Naive thymus-derived CD4-positive, alpha-beta T cell (primary cell): ENCODE measurements at regions not wholly inside any gene's neighbourhood (a gene's known extent, or its start where the extent isn't known, plus 50 kb on each side); places are given as distances from the start of the nearest gene placed in this dataset.
A peak's percentile ranks its signal among the peaks of the same experiment; 100 is the strongest.

Experiments used
- ATAC-seq: fragments of 150-1000 bp; cut with Tn5 transposase; 2 replicates; pipeline ENCODE4 v1.10.0; 2021; ENCODE audit warnings: mild to moderate bottlenecking, moderate library complexity
- CTCF ChIA-PET: fragments of 350-600 bp; sonication (Branson Sonifier 250); formaldehyde crosslinking; loops from one replicate; lab custom pipeline; 2021; ENCODE audit warnings: antibody characterized with exemption; lab: Charles Lee
- POLR2A ChIA-PET: fragments of 350-600 bp; sonication (Branson Sonifier 250); formaldehyde crosslinking; loops from one replicate; lab custom pipeline; 2021; ENCODE audit warnings: antibody characterized with exemption, inconsistent platforms; lab: Charles Lee
- DNase-seq, 9 donors: peaks; one replicate each; pipeline versions ENCODE4 v3.0.0 to v3.0.0-alpha.2; 2020 to 2022; ENCODE audit warnings: mixed read lengths in 1 of 9
- H3K27ac ChIP-seq: one replicate; pipeline ENCODE4 v1.7.0; 2013; ENCODE audit warnings: mild to moderate bottlenecking, low read depth, low read length, moderate library complexity
- H3K27me3 ChIP-seq, 2 donors: one replicate each; pipeline ENCODE4 v1.7.0; 2013; ENCODE audit warnings: low read length in 2 of 2, mild to moderate bottlenecking in 2 of 2, moderate library complexity in 2 of 2; ENCODE audit not compliant: control insufficient read depth in 2 of 2, insufficient read depth in 2 of 2
- H3K36me3 ChIP-seq, 3 experiments: 1 replicate in 2 of 3; 2 replicates in 1 of 3; pipeline ENCODE4 v1.7.0; 2013; ENCODE audit warnings: low read length in 3 of 3, mild to moderate bottlenecking in 3 of 3, moderate library complexity in 1 of 3; ENCODE audit not compliant: insufficient read depth in 3 of 3, control insufficient read depth in 2 of 3
- H3K4me1 ChIP-seq, 2 donors: one replicate each; pipeline ENCODE4 v1.7.0; 2013; ENCODE audit warnings: low read length in 2 of 2, mild to moderate bottlenecking in 2 of 2, moderate library complexity in 1 of 2; ENCODE audit not compliant: control insufficient read depth in 2 of 2, insufficient read depth in 2 of 2
- H3K4me3 ChIP-seq: 2 replicates; pipeline ENCODE4 v1.7.0; 2013; ENCODE audit warnings: mild to moderate bottlenecking, low read length
- H3K9me3 ChIP-seq, 3 experiments: 1 replicate in 2 of 3; 2 replicates in 1 of 3; pipeline ENCODE4 v1.7.0; 2013; ENCODE audit warnings: low read length in 3 of 3; ENCODE audit not compliant: control insufficient read depth in 2 of 3
- H3K27ac Mint-ChIP-seq, 9 donors: one replicate each; pipeline ENCODE4 v1.8.0; 2020 to 2022; ENCODE audit warnings: mixed read lengths in 9 of 9, mild to moderate bottlenecking in 8 of 9, moderate library complexity in 5 of 9, inconsistent platforms in 2 of 9
- H3K27me3 Mint-ChIP-seq, 5 donors: one replicate each; pipeline ENCODE4 v1.8.0; 2021 to 2022; ENCODE audit warnings: mixed read lengths in 5 of 5, mild to moderate bottlenecking in 1 of 5
- H3K36me3 Mint-ChIP-seq, 5 donors: one replicate each; pipeline ENCODE4 v1.8.0; 2020 to 2022; ENCODE audit warnings: mixed read lengths in 5 of 5, mild to moderate bottlenecking in 3 of 5, inconsistent platforms in 1 of 5
- H3K4me1 Mint-ChIP-seq, 7 donors: one replicate each; pipeline ENCODE4 v1.8.0; 2020 to 2022; ENCODE audit warnings: mixed read lengths in 7 of 7, mild to moderate bottlenecking in 3 of 7, inconsistent platforms in 1 of 7
- H3K4me3 Mint-ChIP-seq, 10 donors: one replicate each; pipeline ENCODE4 v1.8.0; 2020 to 2022; ENCODE audit warnings: mild to moderate bottlenecking in 10 of 10, mixed read lengths in 10 of 10, moderate library complexity in 6 of 10, inconsistent platforms in 2 of 10
- H3K9me3 Mint-ChIP-seq, 11 donors: one replicate each; pipeline ENCODE4 v1.8.0; 2020 to 2022; ENCODE audit warnings: mixed read lengths in 11 of 11, mild to moderate bottlenecking in 4 of 11, inconsistent platforms in 1 of 11, moderate library complexity in 1 of 11
- intact Hi-C, 2 donors: fragments of 100-400 bp; cut with micrococcal nuclease; formaldehyde crosslinking; loops; one replicate each; pipeline ENCODE4 v1.15.1; 2023

DNA sequence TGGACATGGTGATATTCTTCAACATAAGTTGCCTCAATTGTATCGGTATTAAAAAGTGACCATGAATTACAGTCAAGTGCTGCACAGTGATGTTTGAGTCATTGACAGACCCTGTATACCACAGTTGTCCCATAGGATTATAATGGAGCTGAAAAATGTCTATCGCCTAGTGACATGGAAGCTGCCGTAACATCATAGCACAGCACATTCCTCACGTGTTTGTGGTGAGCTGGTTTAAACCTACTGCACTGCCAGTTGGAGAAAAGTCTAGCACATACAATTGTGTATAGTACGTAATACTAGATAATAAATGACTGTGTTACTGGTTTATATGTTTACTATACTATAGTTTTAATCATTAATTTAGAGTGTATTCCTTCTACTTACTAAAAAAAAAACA, 150.2 kb downstream of the CDH26 start:
- H3K4me1 ChIP-seq = no peaks in the 10 kb centered on the region

DNA sequence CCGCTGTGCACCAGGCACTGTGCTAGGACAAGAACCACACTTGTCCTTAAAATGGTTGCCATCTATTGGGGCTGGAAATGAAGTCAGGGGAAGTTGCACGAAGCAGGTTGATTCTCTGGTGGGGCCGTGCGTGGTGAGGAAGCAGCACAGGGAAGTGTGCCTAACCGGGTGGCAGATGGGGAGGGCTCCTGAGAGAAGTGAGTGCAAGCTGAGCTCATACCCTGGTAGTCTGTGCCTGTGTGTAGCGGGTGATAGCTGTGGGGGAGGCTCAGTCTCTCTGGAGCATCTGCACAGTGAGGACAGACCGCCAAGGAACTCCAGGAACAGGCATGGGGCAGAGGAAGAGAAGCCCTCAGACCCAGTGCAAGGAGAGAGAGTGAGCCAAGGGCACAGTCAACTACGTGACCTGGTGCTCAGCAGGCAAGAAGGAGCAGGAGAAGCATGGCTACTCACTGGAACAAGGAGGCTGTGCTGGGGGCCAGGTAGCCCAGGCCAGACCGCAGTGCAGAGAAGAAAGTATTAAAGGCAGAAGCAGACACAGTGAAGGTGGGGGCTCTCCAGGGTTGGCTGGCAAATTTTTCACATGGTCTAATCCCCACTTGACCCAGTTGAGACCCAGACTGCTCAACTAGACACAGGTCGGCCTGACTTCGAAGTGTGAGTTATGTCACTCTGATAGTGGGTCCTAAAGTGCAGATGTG, 155.0 kb downstream of the CDH26 start:
- no peak overlapping the region for H3K4me3 ChIP-seq
- DNase-seq = no peak
- H3K36me3 ChIP-seq = no peaks in the 10 kb centered on the region
- peaks cover 0 to 14% (median 4%) of the 10 kb centered on the region in 7 donors for H3K4me1 Mint-ChIP-seq
- H3K9me3 ChIP-seq = no peaks in the 10 kb centered on the region
- intact Hi-C loops = no loop called here
- no peaks in the 10 kb centered on the region for H3K4me1 ChIP-seq
- no peaks in the 10 kb centered on the region for H3K36me3 Mint-ChIP-seq
- H3K27ac ChIP-seq = no peak overlapping the region
- H3K27me3 ChIP-seq = no peaks in the 10 kb centered on the region
- H3K9me3 Mint-ChIP-seq = no peaks in the 10 kb centered on the region
- ChIA-PET CTCF (no interaction called here), POLR2A (no interaction called here)
- H3K4me3 Mint-ChIP-seq = no peak overlapping the region
- peak; percentile 62 for ATAC-seq
- H3K27ac Mint-ChIP-seq = no peak overlapping the region
- H3K27me3 Mint-ChIP-seq = peaks cover 0 to 9% (median 4%) of the 10 kb centered on the region in 5 donors

More for the DNA sequence above, 150.2 kb downstream of the CDH26 start:
- no peak for ATAC-seq
- Mint-ChIP-seq H3K36me3 (no peaks in the 10 kb centered on the region), H3K27me3 (no peaks in the 10 kb centered on the region), H3K27ac (no peak overlapping the region), H3K4me1 (peaks cover 0 to 11% (median 0%) of the 10 kb centered on the region in 7 donors), H3K4me3 (no peak overlapping the region), H3K9me3 (no peaks in the 10 kb centered on the region)
- Histone ChIP-seq H3K27me3 (no peaks in the 10 kb centered on the region), H3K9me3 (no peaks in the 10 kb centered on the region), H3K27ac (no peak overlapping the region), H3K36me3 (no peaks in the 10 kb centered on the region), H3K4me3 (no peak overlapping the region)
- DNase-seq = no peak
- CTCF ChIA-PET = no interaction called here
- POLR2A ChIA-PET = no interaction called here
- intact Hi-C loops = no loop called here

DNA sequence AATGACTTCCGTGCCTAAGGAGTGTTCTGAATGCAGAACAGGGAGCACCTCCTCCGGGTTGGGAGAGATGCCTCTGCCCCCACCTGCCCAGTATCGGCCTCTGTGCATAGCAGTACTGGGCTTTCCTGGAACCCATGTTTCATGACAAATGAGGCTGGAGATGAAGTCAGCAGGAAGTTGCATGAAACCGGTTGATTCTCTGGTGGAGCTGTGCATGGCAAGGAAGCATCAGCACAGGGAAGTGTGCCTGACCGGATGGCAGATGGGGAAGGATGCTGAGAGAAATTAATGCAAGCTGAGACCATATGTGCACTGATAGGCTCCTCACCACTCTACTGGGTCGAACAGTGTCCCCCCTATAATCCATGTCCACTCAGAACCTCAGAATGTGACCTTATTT, 155.5 kb downstream of the CDH26 start:
- Mint-ChIP-seq H3K9me3 (no peaks in the 10 kb centered on the region), H3K4me1 (peaks cover 0 to 12% (median 4%) of the 10 kb centered on the region in 7 donors), H3K36me3 (no peaks in the 10 kb centered on the region), H3K27ac (no peak overlapping the region), H3K27me3 (peaks cover 0 to 15% (median 4%) of the 10 kb centered on the region in 5 donors), H3K4me3 (no peak overlapping the region)
- Histone ChIP-seq H3K4me3 (no peak overlapping the region), H3K4me1 (no peaks in the 10 kb centered on the region), H3K27me3 (no peaks in the 10 kb centered on the region), H3K27ac (no peak overlapping the region), H3K9me3 (no peaks in the 10 kb centered on the region), H3K36me3 (no peaks in the 10 kb centered on the region)
- ChIA-PET POLR2A (no interaction called here), CTCF (no interaction called here)
- DNase-seq (no peak), ATAC-seq (peak; percentile 34)
- intact Hi-C loops = no loop called here

DNA sequence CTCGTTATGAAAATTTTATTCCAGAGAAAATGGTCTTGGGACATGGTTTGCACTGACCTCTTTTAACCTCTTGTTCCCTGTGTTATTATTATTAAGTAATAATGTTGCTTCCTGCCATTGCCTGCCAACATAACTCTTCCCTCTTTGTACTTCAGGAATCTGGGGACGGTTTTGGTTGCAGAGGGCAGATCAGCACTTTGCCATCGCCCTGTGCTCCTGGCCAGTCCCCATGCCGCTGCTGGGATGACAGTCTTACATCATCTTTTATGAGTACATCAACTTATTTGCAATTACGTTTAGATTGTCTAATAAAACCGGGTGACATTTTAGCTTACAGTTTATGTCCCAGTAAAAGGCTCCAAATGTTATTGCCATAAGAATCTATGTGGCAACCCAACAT, 157.2 kb downstream of the CDH26 start:
- H3K9me3 ChIP-seq = no peaks in the 10 kb centered on the region
- CTCF ChIA-PET = no interaction called here
- H3K27me3 ChIP-seq = no peaks in the 10 kb centered on the region
- H3K27ac ChIP-seq = no peak overlapping the region
- H3K4me3 Mint-ChIP-seq = no peak overlapping the region
- peaks cover 0 to 12% (median 4%) of the 10 kb centered on the region in 7 donors for H3K4me1 Mint-ChIP-seq
- no peaks in the 10 kb centered on the region for H3K9me3 Mint-ChIP-seq
- intact Hi-C loops = no loop called here
- POLR2A ChIA-PET = no interaction called here
- no peak overlapping the region for H3K4me3 ChIP-seq
- no peak overlapping the region for H3K27ac Mint-ChIP-seq
- H3K27me3 Mint-ChIP-seq = peaks cover 0 to 21% (median 4%) of the 10 kb centered on the region in 5 donors
- no peaks in the 10 kb centered on the region for H3K36me3 ChIP-seq
- no peaks in the 10 kb centered on the region for H3K36me3 Mint-ChIP-seq
- no peaks in the 10 kb centered on the region for H3K4me1 ChIP-seq
- ATAC-seq (no peak), DNase-seq (no peak)

GRCh38 chr20:60116128-60116909, 158.1 kb downstream of the CDH26 start:
- ATAC-seq = peak; percentile 47
- POLR2A ChIA-PET = no interaction called here

GRCh38 chr20:60117065-60117464, 158.8 kb downstream of the CDH26 start:
- intact Hi-C loops = no loop called here
- H3K27ac ChIP-seq = no peak overlapping the region

More at GRCh38 chr20:60116128-60116909, 158.1 kb downstream of the CDH26 start:
- Mint-ChIP-seq H3K27me3 (peaks cover 0 to 21% (median 4%) of the 10 kb centered on the region in 5 donors), H3K4me1 (peaks cover 0 to 12% (median 4%) of the 10 kb centered on the region in 7 donors), H3K9me3 (no peaks in the 10 kb centered on the region), H3K36me3 (no peaks in the 10 kb centered on the region), H3K4me3 (no peak overlapping the region), H3K27ac (no peak overlapping the region)
- Histone ChIP-seq H3K4me1 (no peaks in the 10 kb centered on the region), H3K27ac (no peak overlapping the region), H3K9me3 (no peaks in the 10 kb centered on the region), H3K36me3 (no peaks in the 10 kb centered on the region), H3K4me3 (no peak overlapping the region), H3K27me3 (no peaks in the 10 kb centered on the region)
- intact Hi-C loops = no loop called here
- CTCF ChIA-PET = no interaction called here
- no peak for DNase-seq

More at GRCh38 chr20:60117065-60117464, 158.8 kb downstream of the CDH26 start:
- Histone ChIP-seq H3K36me3 (no peaks in the 10 kb centered on the region), H3K4me1 (no peaks in the 10 kb centered on the region), H3K4me3 (no peak overlapping the region), H3K9me3 (no peaks in the 10 kb centered on the region), H3K27me3 (no peaks in the 10 kb centered on the region)
- CTCF ChIA-PET = no interaction called here
- DNase-seq (no peak), ATAC-seq (peak; percentile 40)
- Mint-ChIP-seq H3K27me3 (peaks cover 0 to 21% (median 4%) of the 10 kb centered on the region in 5 donors), H3K9me3 (no peaks in the 10 kb centered on the region), H3K4me3 (no peak overlapping the region), H3K36me3 (no peaks in the 10 kb centered on the region), H3K27ac (no peak overlapping the region), H3K4me1 (peaks cover 0 to 12% (median 4%) of the 10 kb centered on the region in 7 donors)
- POLR2A ChIA-PET = no interaction called here
